Loucy (cell line): ENCODE measurements at regions not wholly inside any gene's neighbourhood (a gene's known extent, or its start where the extent isn't known, plus 50 kb on each side); places are given as distances from the start of the nearest gene placed in this dataset.

ENCODE experiments used
- EZH2phosphoT487 ChIP-seq: fragments of 200-600 bp; IDR thresholded peaks from 2 replicates; pipeline ENCODE4 v1.6.1; 2018; ENCODE audit warnings: antibody characterized with exemption, mild to moderate bottlenecking, moderate library complexity, borderline replicate concordance
- TF ChIP-seq, protein P1 (sequence below): fragments of 200-600 bp; sonication (generic); conservative IDR thresholded peaks from 2 replicates; pipeline ENCODE4 v1.5.1; 2014; ENCODE audit warnings: mild to moderate bottlenecking, antibody characterized with exemption, low read length

DNA sequence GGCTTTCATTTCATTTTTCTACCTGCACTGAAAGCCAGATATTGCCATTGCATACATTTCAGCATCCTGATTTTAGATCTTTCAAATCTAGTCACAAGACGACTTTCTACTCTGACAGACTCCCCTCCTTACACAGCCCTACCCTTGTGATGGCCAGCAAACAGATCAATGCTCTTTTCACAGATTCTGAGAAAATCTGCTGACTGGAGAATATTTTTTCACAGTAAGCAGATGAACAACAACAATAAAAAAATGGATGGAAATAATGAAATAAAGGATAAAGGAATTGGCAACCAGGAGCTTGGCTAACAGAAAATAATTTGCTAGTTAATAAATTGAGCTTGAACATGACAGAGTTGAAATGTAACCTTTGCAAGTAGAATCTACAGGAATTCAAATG lies 527.2 kb downstream of the IRS1 start:
- TF ChIP-seq, protein P1, sequence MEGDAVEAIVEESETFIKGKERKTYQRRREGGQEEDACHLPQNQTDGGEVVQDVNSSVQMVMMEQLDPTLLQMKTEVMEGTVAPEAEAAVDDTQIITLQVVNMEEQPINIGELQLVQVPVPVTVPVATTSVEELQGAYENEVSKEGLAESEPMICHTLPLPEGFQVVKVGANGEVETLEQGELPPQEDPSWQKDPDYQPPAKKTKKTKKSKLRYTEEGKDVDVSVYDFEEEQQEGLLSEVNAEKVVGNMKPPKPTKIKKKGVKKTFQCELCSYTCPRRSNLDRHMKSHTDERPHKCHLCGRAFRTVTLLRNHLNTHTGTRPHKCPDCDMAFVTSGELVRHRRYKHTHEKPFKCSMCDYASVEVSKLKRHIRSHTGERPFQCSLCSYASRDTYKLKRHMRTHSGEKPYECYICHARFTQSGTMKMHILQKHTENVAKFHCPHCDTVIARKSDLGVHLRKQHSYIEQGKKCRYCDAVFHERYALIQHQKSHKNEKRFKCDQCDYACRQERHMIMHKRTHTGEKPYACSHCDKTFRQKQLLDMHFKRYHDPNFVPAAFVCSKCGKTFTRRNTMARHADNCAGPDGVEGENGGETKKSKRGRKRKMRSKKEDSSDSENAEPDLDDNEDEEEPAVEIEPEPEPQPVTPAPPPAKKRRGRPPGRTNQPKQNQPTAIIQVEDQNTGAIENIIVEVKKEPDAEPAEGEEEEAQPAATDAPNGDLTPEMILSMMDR = no peak
- no peak for TF ChIP-seq EZH2phosphoT487
